ENCODE measurements at regions not wholly inside any gene's neighbourhood (a gene's known extent, or its start where the extent isn't known, plus 50 kb on each side); places are given as distances from the start of the nearest gene placed in this dataset.
"Not testable (repeated sequence)": the region's sequence is repeated elsewhere in the genome, so short reads cannot be mapped to it uniquely, and the experiment has no call there.

- in situ Hi-C loops (cut with MboI; ENCODE audit: low sequenced_read_pairs) = not testable (repeated sequence)
These were observed 79.8 kb upstream of the ADGRL1 start for GRCh38 chr19:14285726-14286125.

- in situ Hi-C loops (cut with MboI; ENCODE audit: low sequenced_read_pairs) = not testable (repeated sequence)
These were observed 78.0 kb upstream of the ADGRL1 start for GRCh38 chr19:14283813-14284520.

GRCh38 chr19:14279270-14279669 is 73.3 kb upstream of the ADGRL1 start:
- in situ Hi-C loops (cut with MboI; ENCODE audit: low sequenced_read_pairs) = not testable (repeated sequence)

- in situ Hi-C loops (cut with MboI; ENCODE audit: low sequenced_read_pairs) = no loop called here
These were observed 71.6 kb upstream of the ADGRL1 start for GRCh38 chr19:14277608-14278007.

- in situ Hi-C loops (cut with MboI; ENCODE audit: low sequenced_read_pairs) = not testable (repeated sequence)
These were observed 69.9 kb upstream of the ADGRL1 start for GRCh38 chr19:14275823-14276222.

GRCh38 chr19:14272623-14273022 is 66.7 kb upstream of the ADGRL1 start:
- in situ Hi-C loops (cut with MboI; ENCODE audit: low sequenced_read_pairs) = no loop called here

GRCh38 chr19:14271840-14272239 is 65.9 kb upstream of the ADGRL1 start:
- in situ Hi-C loops (cut with MboI; ENCODE audit: low sequenced_read_pairs) = no loop called here

- in situ Hi-C loops (cut with MboI; ENCODE audit: low sequenced_read_pairs) = not testable (repeated sequence)
These were observed 64.6 kb upstream of the ADGRL1 start for GRCh38 chr19:14270557-14270956.

GRCh38 chr19:14267224-14267741 is 61.3 kb upstream of the ADGRL1 start:
- in situ Hi-C loops (cut with MboI; ENCODE audit: low sequenced_read_pairs) = no loop called here

- in situ Hi-C loops (cut with MboI; ENCODE audit: low sequenced_read_pairs) = not testable (repeated sequence)
These were observed 60.2 kb upstream of the ADGRL1 start for GRCh38 chr19:14266208-14266607.

GRCh38 chr19:14265290-14266036 is 59.5 kb upstream of the ADGRL1 start:
- in situ Hi-C loops (cut with MboI; ENCODE audit: low sequenced_read_pairs) = no loop called here

GRCh38 chr19:14255902-14256649 is 50.1 kb upstream of the ADGRL1 start:
- in situ Hi-C loops (cut with MboI; ENCODE audit: low sequenced_read_pairs) = not testable (repeated sequence)

Data from HL-60/S4 (cell line).